Stimulated activated naive CD8-positive, alpha-beta T cell treated with anti-CD3 and anti-CD28 coated beads, Interleukin-15, amount 100 ng/mL, for 72 hours (primary cell): ENCODE measurements at regions not wholly inside any gene's neighbourhood (a gene's known extent, or its start where the extent isn't known, plus 50 kb on each side); places are given as distances from the start of the nearest gene placed in this dataset.

Experiments
- ATAC-seq: fragments of 150-1000 bp; cut with Tn5 transposase; 2 replicates; pipeline ENCODE4 v1.10.0; 2021; ENCODE audit warnings: mild to moderate bottlenecking, moderate library complexity
- DNase-seq, 2 donors: peaks; one replicate each; pipeline ENCODE4 v3.0.0; 2021 to 2022
- H3K27ac Mint-ChIP-seq, 2 donors: one replicate each; pipeline ENCODE4 v1.8.0; 2022; ENCODE audit warnings: mild to moderate bottlenecking in 2 of 2, mixed read lengths in 2 of 2, moderate library complexity in 2 of 2
- H3K27me3 Mint-ChIP-seq: one replicate; pipeline ENCODE4 v1.8.0; 2022; ENCODE audit warnings: mixed read lengths
- H3K4me1 Mint-ChIP-seq: one replicate; pipeline ENCODE4 v1.8.0; 2022; ENCODE audit warnings: mild to moderate bottlenecking, mixed read lengths
- H3K4me3 Mint-ChIP-seq, 2 donors: one replicate each; pipeline ENCODE4 v1.8.0; 2022; ENCODE audit warnings: mild to moderate bottlenecking in 2 of 2, mixed read lengths in 2 of 2, moderate library complexity in 1 of 2
- H3K9me3 Mint-ChIP-seq, 2 donors: one replicate each; pipeline ENCODE4 v1.8.0; 2022; ENCODE audit warnings: mixed read lengths in 2 of 2

DNA sequence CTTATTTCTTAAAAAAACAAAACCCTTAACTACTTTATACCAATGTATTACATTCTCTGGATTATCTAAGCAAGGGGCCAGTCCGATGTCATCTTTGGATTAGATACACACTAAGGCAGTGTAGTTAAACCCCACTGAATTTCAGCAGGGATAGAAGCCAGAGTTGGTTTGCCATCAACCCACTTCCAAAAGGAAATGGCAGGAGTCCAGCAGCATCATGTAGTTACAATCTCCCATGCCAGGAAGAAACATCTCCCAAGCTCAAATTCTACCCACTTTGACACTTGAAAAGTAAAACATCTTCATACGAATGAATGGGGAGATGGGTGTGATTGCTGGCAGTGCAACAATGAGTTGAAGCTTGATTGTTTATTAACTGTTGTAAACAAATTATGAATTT is 203.5 kb upstream of the PLXNC1 start:
- ATAC-seq, result no peak

GRCh38 chr12:93946542-93947150 is 201.7 kb upstream of the PLXNC1 start:
- H3K4me1 Mint-ChIP-seq, result no peaks in the 10 kb centered on the region
- no peak for DNase-seq
- no peak for ATAC-seq
- peaks cover 7 to 19% of the 10 kb centered on the region in 2 donors for H3K9me3 Mint-ChIP-seq
- H3K27me3 Mint-ChIP-seq, result peaks cover 8% of the 10 kb centered on the region
- no peak overlapping the region for H3K4me3 Mint-ChIP-seq
- no peak overlapping the region for H3K27ac Mint-ChIP-seq

More for the DNA sequence above, 203.5 kb upstream of the PLXNC1 start:
- DNase-seq, result no peak
- no peaks in the 10 kb centered on the region for H3K4me1 Mint-ChIP-seq
- H3K27me3 Mint-ChIP-seq, result peaks cover 8% of the 10 kb centered on the region
- no peak overlapping the region for H3K27ac Mint-ChIP-seq
- peaks cover 11 to 23% of the 10 kb centered on the region in 2 donors for H3K9me3 Mint-ChIP-seq
- no peak overlapping the region for H3K4me3 Mint-ChIP-seq

- Mint-ChIP-seq H3K27ac (no peak overlapping the region), H3K9me3 (peaks cover 7 to 19% of the 10 kb centered on the region in 2 donors), H3K4me3 (no peak overlapping the region), H3K27me3 (peaks cover 8% of the 10 kb centered on the region), H3K4me1 (no peaks in the 10 kb centered on the region)
- ATAC-seq (no peak), DNase-seq (no peak)
Observed at GRCh38 chr12:93947486-93947885, 200.9 kb upstream of the PLXNC1 start.

- no peak for ATAC-seq
- no peaks in the 10 kb centered on the region for H3K4me1 Mint-ChIP-seq
- DNase-seq, result no peak
- peaks cover 8% of the 10 kb centered on the region for H3K27me3 Mint-ChIP-seq
- peaks cover 10 to 19% of the 10 kb centered on the region in 2 donors for H3K9me3 Mint-ChIP-seq
- H3K4me3 Mint-ChIP-seq, result no peak overlapping the region
- H3K27ac Mint-ChIP-seq, result no peak overlapping the region
Observed at GRCh38 chr12:93950311-93950710, 198.1 kb upstream of the PLXNC1 start.

DNA sequence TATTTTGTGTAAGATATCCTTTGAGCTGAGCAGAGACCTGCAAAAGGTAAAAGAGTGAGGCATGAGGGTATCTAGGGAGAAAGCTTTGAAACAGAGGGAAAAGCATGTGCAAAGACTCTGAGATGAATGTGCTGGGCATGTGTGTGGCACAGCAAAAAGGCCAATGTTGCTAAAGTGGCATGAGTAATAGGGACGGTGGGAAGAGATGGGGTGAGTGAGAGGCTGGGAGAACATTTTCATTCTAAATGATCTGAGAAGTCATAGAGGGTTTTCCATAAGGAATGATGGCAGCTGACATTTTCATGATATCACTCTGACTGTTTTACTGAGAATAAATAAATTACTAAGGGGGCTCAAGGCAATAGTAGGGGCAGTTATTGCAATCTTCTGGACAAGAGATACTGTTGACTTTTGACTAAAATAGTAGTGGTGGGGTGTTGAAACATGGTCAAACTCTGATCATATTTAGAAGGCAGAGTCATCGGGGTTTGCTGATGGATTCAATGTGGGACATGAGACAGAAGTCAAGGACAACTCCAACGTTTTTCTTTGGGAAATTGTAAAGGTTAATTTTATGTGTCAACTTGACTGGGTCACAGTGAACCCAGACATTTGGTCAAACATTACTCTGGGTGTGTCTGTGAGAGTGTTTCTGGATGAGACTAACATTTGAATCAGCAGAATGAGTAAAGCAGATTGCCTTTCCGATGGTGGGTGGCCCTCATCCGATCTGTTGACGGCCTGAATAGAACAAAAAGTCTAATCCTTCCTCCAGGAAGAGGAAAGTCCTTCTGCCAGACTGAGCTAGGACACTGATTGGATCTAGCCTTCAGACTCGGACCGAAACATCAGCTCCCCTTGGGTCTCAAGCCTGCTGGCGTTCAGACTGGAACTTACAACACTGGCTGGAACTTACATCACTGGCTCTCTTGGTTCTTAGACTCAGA is 193.9 kb upstream of the PLXNC1 start:
- peaks cover 14 to 16% of the 10 kb centered on the region in 2 donors for H3K9me3 Mint-ChIP-seq
- DNase-seq (no peak), ATAC-seq (no peak)
- no peaks in the 10 kb centered on the region for H3K4me1 Mint-ChIP-seq
- no peaks in the 10 kb centered on the region for H3K27me3 Mint-ChIP-seq
- H3K4me3 Mint-ChIP-seq, result no peak overlapping the region
- no peak overlapping the region for H3K27ac Mint-ChIP-seq

- no peak for DNase-seq
- Mint-ChIP-seq H3K9me3 (peaks cover 10 to 18% of the 10 kb centered on the region in 2 donors), H3K4me3 (no peak overlapping the region), H3K4me1 (no peaks in the 10 kb centered on the region), H3K27ac (no peak overlapping the region), H3K27me3 (no peaks in the 10 kb centered on the region)
- ATAC-seq, result no peak
Observed at GRCh38 chr12:93956551-93956950, 191.8 kb upstream of the PLXNC1 start.

DNA sequence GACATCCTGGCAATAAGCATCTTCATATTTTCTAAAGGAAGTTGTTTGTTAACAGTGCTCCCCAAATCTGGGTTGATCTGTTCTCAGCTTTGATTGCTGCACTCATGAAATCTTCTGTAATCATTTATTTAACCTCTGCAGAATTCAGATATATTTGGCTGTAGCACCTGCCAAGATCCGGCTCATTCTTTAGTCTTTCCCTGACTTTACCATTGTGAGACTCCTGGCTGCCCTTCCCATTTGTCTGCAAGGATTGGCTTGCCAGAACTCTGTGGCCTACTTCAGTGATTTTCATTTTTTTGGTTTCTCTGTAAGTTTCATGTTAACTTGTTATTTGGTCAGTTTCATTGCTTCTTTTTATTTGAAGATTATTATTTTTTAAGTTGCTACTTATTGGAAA is 191.2 kb upstream of the PLXNC1 start:
- Mint-ChIP-seq H3K27ac (no peak overlapping the region), H3K4me3 (no peak overlapping the region), H3K4me1 (no peaks in the 10 kb centered on the region), H3K9me3 (peaks cover 10 to 18% of the 10 kb centered on the region in 2 donors), H3K27me3 (no peaks in the 10 kb centered on the region)
- ATAC-seq (no peak), DNase-seq (no peak)

GRCh38 chr12:93957870-93958269 is 190.5 kb upstream of the PLXNC1 start:
- Mint-ChIP-seq H3K9me3 (peaks cover 10 to 21% of the 10 kb centered on the region in 2 donors), H3K27ac (no peak overlapping the region), H3K27me3 (no peaks in the 10 kb centered on the region), H3K4me1 (no peaks in the 10 kb centered on the region), H3K4me3 (no peak overlapping the region)
- DNase-seq (no peak), ATAC-seq (no peak)

DNA sequence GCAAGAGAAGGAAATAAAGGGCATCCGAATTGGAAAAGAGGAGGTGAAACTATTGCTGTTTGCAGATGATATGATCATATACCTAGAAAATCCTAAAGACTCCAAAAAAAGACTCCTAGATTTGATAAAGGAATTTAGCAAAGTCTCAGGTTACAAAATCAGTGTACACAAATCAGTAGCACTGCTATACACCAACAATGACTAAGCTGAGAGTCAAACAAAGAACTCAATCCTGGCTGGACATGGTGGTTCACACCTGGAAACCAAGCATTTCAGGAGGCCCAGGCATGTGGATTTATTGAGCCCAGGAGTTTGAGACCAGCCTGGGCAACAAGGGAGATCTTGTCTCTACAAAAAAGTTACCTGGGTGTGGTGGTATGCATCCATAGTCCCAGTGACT is 188.7 kb upstream of the PLXNC1 start:
- H3K4me1 Mint-ChIP-seq, result no peaks in the 10 kb centered on the region
- H3K27ac Mint-ChIP-seq, result no peak overlapping the region
- H3K4me3 Mint-ChIP-seq, result no peak overlapping the region
- no peaks in the 10 kb centered on the region for H3K27me3 Mint-ChIP-seq
- H3K9me3 Mint-ChIP-seq, result peaks cover 10 to 26% of the 10 kb centered on the region in 2 donors
- DNase-seq (no peak), ATAC-seq (no peak)

- Mint-ChIP-seq H3K4me3 (no peak overlapping the region), H3K4me1 (no peaks in the 10 kb centered on the region), H3K27me3 (no peaks in the 10 kb centered on the region), H3K27ac (no peak overlapping the region), H3K9me3 (peaks cover 10 to 22% of the 10 kb centered on the region in 2 donors)
- DNase-seq (no peak), ATAC-seq (no peak)
Observed at GRCh38 chr12:93960521-93960920, 187.9 kb upstream of the PLXNC1 start.

GRCh38 chr12:93962336-93962735 is 186.0 kb upstream of the PLXNC1 start:
- H3K9me3 Mint-ChIP-seq, result peaks cover 0 to 12% of the 10 kb centered on the region in 2 donors
- H3K27ac Mint-ChIP-seq, result no peak overlapping the region
- no peak for DNase-seq
- H3K4me3 Mint-ChIP-seq, result no peak overlapping the region
- peaks cover 4% of the 10 kb centered on the region for H3K27me3 Mint-ChIP-seq
- no peaks in the 10 kb centered on the region for H3K4me1 Mint-ChIP-seq
- ATAC-seq, result no peak

GRCh38 chr12:93964936-93965335 is 183.4 kb upstream of the PLXNC1 start:
- H3K4me3 Mint-ChIP-seq, result no peak overlapping the region
- no peak overlapping the region for H3K27ac Mint-ChIP-seq
- ATAC-seq (no peak), DNase-seq (no peak)
- peaks cover 8% of the 10 kb centered on the region for H3K27me3 Mint-ChIP-seq
- H3K4me1 Mint-ChIP-seq, result no peaks in the 10 kb centered on the region
- peaks cover 0 to 12% of the 10 kb centered on the region in 2 donors for H3K9me3 Mint-ChIP-seq

- Mint-ChIP-seq H3K4me1 (no peaks in the 10 kb centered on the region), H3K4me3 (no peak overlapping the region), H3K27ac (no peak overlapping the region), H3K9me3 (peaks cover 10 to 14% of the 10 kb centered on the region in 2 donors), H3K27me3 (peaks cover 16% of the 10 kb centered on the region)
- ATAC-seq (no peak), DNase-seq (no peak)
Observed at GRCh38 chr12:93966516-93967133, 181.8 kb upstream of the PLXNC1 start.

- no peaks in the 10 kb centered on the region for H3K4me1 Mint-ChIP-seq
- H3K9me3 Mint-ChIP-seq, result peaks cover 10 to 14% of the 10 kb centered on the region in 2 donors
- peaks cover 16% of the 10 kb centered on the region for H3K27me3 Mint-ChIP-seq
- ATAC-seq, result no peak
- no peak overlapping the region for H3K27ac Mint-ChIP-seq
- DNase-seq, result no peak
- H3K4me3 Mint-ChIP-seq, result no peak overlapping the region
Observed at GRCh38 chr12:93967454-93967853, 180.9 kb upstream of the PLXNC1 start.

- DNase-seq, result no peak
- H3K4me1 Mint-ChIP-seq, result no peaks in the 10 kb centered on the region
- H3K4me3 Mint-ChIP-seq, result no peak overlapping the region
- H3K27ac Mint-ChIP-seq, result peak overlapping the region in 1 of 2 donors; percentile 29
- ATAC-seq, result no peak
- H3K9me3 Mint-ChIP-seq, result peaks cover 6 to 10% of the 10 kb centered on the region in 2 donors
- peaks cover 16% of the 10 kb centered on the region for H3K27me3 Mint-ChIP-seq
Observed at GRCh38 chr12:93968536-93969285, 179.7 kb upstream of the PLXNC1 start.
